Brain microvascular endothelial cell (primary cell): ENCODE measurements at regions not wholly inside any gene's neighbourhood (a gene's known extent, or its start where the extent isn't known, plus 50 kb on each side); places are given as distances from the start of the nearest gene placed in this dataset.
"Not testable (repeated sequence)": the region's sequence is repeated elsewhere in the genome, so short reads cannot be mapped to it uniquely, and the experiment has no call there.

Experiments
- DNase-seq: peaks from one replicate; pipeline ENCODE4 v3.0.0-alpha.2; 2020
- H3K27ac ChIP-seq: fragments of 250-450 bp; sonication (Bioruptor Pico); 2 replicates; pipeline ENCODE4 v1.5.1; 2020; ENCODE audit warnings: mild to moderate bottlenecking, moderate library complexity
- H3K27me3 ChIP-seq: fragments of 250-450 bp; sonication (Bioruptor Pico); replicated peaks from 2 replicates; pipeline ENCODE4 v1.5.1; 2020; ENCODE audit warnings: mild to moderate bottlenecking
- H3K36me3 ChIP-seq: fragments of 250-450 bp; sonication (Bioruptor Pico); replicated peaks from 2 replicates; pipeline ENCODE4 v1.5.1; 2020; ENCODE audit warnings: mild to moderate bottlenecking
- H3K4me3 ChIP-seq: 2 replicates; pipeline ENCODE4 v1.5.1; 2011; ENCODE audit warnings: low read depth, mild to moderate bottlenecking, control low read depth, low read length, moderate library complexity
- CTCF ChIP-seq: IDR thresholded peaks from 2 replicates; pipeline ENCODE4 v1.5.1; 2011; ENCODE audit warnings: low read depth, mild to moderate bottlenecking, moderate library complexity, low read length, control low read depth, inconsistent platforms; ENCODE audit errors: missing control alignments
- in situ Hi-C: cut with HindIII; loops from 2 replicates; pipeline ENCODE4 v1.10.0; 2017; ENCODE audit warnings: low sequenced_read_pairs, low pct_ligation_motif_present

- in situ Hi-C loops = no loop called here
- no peak overlapping the region for H3K27ac ChIP-seq
- H3K27me3 ChIP-seq = no peaks in the 10 kb centered on the region
- DNase-seq = no peak
- TF ChIP-seq CTCF = no peak
- no peaks in the 10 kb centered on the region for H3K36me3 ChIP-seq
- H3K4me3 ChIP-seq = no peak overlapping the region
These were observed 174.8 kb upstream of the FOXD4L5 start for GRCh38 chr9:65459756-65460320.

DNA sequence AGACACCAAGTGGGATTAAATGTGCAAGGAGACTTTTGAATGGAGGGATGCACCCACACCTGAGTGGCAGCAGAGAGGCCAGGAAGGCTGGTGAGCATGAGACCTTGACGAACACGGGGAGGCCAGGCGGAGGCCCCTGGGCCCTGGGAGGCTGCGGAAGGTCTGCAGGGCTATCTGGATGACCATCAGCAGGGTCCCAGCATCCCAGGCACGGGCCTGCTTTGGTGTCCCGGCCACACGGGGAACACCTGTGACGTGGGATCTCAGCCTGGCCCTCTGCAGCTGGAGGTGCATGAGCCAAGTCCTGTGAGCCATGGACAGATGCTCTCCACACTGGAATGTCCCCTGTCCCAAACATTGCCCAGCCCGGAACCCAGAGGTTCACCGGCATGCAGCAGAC lies 174.0 kb upstream of the FOXD4L5 start:
- no peaks in the 10 kb centered on the region for H3K27me3 ChIP-seq
- H3K4me3 ChIP-seq = no peak overlapping the region
- H3K27ac ChIP-seq = no peak overlapping the region
- DNase-seq = no peak
- in situ Hi-C loops = no loop called here
- TF ChIP-seq CTCF = no peak
- H3K36me3 ChIP-seq = no peaks in the 10 kb centered on the region

DNA sequence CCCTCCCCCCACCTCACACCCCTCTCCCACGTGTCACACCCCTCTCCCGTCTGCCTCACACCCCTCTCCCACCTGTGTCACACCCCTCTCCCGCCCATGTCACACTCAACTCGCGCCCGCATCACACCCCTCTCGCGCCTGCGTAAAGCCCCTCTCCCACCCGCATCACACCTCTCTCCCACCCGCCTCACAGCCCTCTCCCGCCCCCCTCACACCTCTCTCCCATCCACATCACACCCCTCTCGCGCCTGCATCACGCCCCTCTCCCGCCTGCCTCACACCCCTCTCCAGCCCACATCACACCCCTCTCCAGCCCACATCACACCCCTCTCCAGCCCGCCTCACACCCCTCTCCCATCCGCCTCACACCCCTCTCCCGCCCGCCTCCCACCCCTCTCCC lies 173.5 kb upstream of the FOXD4L5 start:
- Histone ChIP-seq H3K4me3 (no peak overlapping the region), H3K27me3 (no peaks in the 10 kb centered on the region), H3K36me3 (no peaks in the 10 kb centered on the region), H3K27ac (no peak overlapping the region)
- TF ChIP-seq CTCF = no peak
- in situ Hi-C loops = no loop called here
- DNase-seq = no peak

DNA sequence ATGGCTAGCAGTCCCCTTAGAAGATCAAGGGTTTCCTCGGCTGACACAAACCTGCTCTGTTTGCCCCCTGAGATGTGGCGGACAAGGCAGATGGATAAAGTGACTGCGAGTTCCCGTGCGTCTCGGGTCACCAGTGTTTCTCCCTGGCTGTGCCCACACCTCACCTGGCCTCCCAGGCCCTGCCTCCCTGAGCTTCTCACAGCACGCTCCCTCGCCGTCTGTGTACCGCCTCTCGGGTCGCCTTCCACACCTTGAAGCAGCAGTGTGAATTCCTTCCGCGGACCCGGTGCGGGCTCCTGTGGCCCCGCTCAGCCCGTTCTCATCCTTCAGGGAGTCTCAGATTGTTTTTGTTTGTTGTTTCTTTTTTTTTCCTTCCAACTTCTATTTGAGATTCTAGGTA lies 172.0 kb upstream of the FOXD4L5 start:
- H3K4me3 ChIP-seq, in situ Hi-C loops, DNase-seq, H3K27ac ChIP-seq, H3K27me3 ChIP-seq, H3K36me3 ChIP-seq: not testable (repeated sequence)

DNA sequence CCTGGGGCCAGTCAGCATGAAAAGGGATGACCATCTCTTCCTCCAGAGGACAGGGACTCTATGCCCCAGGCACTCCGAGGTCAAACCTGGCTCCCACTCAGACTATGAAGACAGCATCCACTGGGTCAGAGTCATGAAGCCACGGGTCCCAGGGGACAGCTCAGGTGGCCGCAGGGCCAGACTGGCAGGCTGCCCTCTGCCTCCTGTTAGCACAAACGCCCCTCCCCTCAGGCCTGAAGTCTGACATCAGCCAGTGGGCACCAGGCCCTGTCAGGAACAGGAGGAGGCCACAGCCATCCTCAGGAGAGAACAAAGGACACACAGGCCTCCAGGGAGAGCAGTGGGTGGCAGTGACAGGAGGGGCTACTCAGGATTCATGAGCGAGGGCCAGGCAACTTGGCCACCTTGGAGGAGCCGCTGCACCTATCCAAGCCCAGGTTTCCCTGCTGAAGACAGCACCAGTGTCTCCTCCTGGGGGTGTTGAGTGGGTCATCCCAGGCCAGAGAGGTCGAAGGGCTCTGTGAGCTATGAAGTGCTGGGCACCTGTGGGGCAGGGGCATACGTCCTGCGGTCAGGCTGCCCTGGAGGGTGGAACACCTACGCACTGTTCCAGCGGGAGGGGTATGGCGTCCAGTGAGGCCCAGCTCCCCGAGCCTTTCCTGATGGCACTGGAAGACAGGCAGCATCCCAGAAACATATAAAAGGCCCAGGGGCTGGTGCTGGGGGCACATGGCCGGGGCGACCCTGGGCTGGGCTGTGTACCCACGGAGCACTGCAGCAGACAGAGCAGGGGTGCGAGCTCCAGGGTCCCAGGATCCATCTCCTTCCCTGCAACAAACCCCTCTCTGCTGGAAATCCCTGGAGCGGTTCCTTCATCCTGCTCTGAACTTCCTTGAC lies 171.0 kb upstream of the FOXD4L5 start:
- H3K27ac ChIP-seq, in situ Hi-C loops, H3K4me3 ChIP-seq, H3K36me3 ChIP-seq, H3K27me3 ChIP-seq, DNase-seq: not testable (repeated sequence)

GRCh38 chr9:65455136-65455535 lies 170.1 kb upstream of the FOXD4L5 start:
- H3K27me3 ChIP-seq, in situ Hi-C loops, H3K36me3 ChIP-seq, DNase-seq, H3K27ac ChIP-seq, H3K4me3 ChIP-seq: not testable (repeated sequence)

DNA sequence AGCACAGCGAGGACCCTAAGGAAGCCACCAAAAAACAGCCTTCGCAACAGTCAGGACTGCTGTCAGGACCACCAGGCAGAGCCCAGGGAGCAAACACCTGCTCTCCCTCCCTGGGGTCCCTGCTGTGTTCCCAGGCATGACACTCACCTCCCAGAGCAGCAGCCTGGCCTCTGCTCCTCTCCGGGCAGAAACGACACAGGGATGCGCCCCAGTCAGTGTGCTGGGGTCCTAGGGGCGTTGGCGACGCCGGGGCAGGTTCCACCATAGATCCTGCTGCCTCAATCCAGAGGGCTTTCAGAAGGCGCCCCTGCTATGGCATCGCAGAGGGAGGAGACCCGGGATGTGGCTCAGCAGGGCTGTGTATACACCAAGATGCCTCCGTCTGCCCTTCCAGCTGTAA lies 169.7 kb upstream of the FOXD4L5 start:
- H3K4me3 ChIP-seq, DNase-seq, H3K27me3 ChIP-seq, H3K27ac ChIP-seq, in situ Hi-C loops, H3K36me3 ChIP-seq: not testable (repeated sequence)

- in situ Hi-C loops, H3K27ac ChIP-seq, DNase-seq, H3K4me3 ChIP-seq, H3K27me3 ChIP-seq, H3K36me3 ChIP-seq: not testable (repeated sequence)
These were observed 169.0 kb upstream of the FOXD4L5 start for GRCh38 chr9:65454034-65454433.

- H3K4me3 ChIP-seq, H3K36me3 ChIP-seq, in situ Hi-C loops: not testable (repeated sequence)
These were observed 165.0 kb upstream of the FOXD4L5 start for GRCh38 chr9:65449886-65450610.

More at GRCh38 chr9:65449886-65450610, 165.0 kb upstream of the FOXD4L5 start:
- not testable (repeated sequence) for DNase-seq, H3K27me3 ChIP-seq, H3K27ac ChIP-seq
